Fibroblast of lung (primary cell): ENCODE measurements at regions not wholly inside any gene's neighbourhood (a gene's known extent, or its start where the extent isn't known, plus 50 kb on each side); places are given as distances from the start of the nearest gene placed in this dataset.

ENCODE experiments used
- DNase-seq, 2 donors: peaks; one replicate each; pipeline versions ENCODE4 v3.0.0 to v3.0.0-alpha.2; 2010; ENCODE audit warnings: low read depth in 2 of 2
- H2AFZ ChIP-seq: 2 replicates; pipeline ENCODE4 v1.5.1; 2012; ENCODE audit warnings: low read length, control low read depth, inconsistent platforms
- H3K27ac ChIP-seq: 2 replicates; pipeline ENCODE4 v1.5.1; 2011; ENCODE audit warnings: low read length, control low read depth; ENCODE audit not compliant: insufficient read depth
- H3K27me3 ChIP-seq: 2 replicates; pipeline ENCODE4 v1.5.1; 2011; ENCODE audit warnings: mild to moderate bottlenecking, low read length; ENCODE audit not compliant: control insufficient read depth, insufficient read depth
- H3K36me3 ChIP-seq: 2 replicates; pipeline ENCODE4 v1.5.1; 2011; ENCODE audit warnings: low read length; ENCODE audit not compliant: control insufficient read depth, insufficient read depth
- H3K4me1 ChIP-seq: 2 replicates; pipeline ENCODE4 v1.5.1; 2011; ENCODE audit warnings: low read length; ENCODE audit not compliant: control insufficient read depth, insufficient read depth; ENCODE audit errors: extremely low read depth
- H3K4me2 ChIP-seq: 2 replicates; pipeline ENCODE4 v1.5.1; 2011; ENCODE audit warnings: low read length, control low read depth; ENCODE audit not compliant: insufficient read depth; ENCODE audit errors: extremely low read depth
- H3K4me3 ChIP-seq, 4 experiments: fragments of 200-600 bp in 1 of 4; sonication (generic) in 1 of 4; replicated peaks in 1 of 4; 2 replicates each; pipeline ENCODE4 v1.5.1; 2011 to 2016; ENCODE audit warnings: low read length in 4 of 4, low read depth in 3 of 4, mild to moderate bottlenecking in 3 of 4, control low read depth in 2 of 4, inconsistent platforms in 1 of 4, mixed read lengths in 1 of 4; ENCODE audit not compliant: insufficient read depth in 1 of 4; ENCODE audit errors: control extremely low read depth in 1 of 4
- H3K79me2 ChIP-seq: 2 replicates; pipeline ENCODE4 v1.5.1; 2012; ENCODE audit warnings: mild to moderate bottlenecking, low read length, inconsistent platforms; ENCODE audit not compliant: control insufficient read depth, insufficient read depth
- H3K9ac ChIP-seq: 2 replicates; pipeline ENCODE4 v1.5.1; 2011; ENCODE audit warnings: mild to moderate bottlenecking, low read length, control low read depth; ENCODE audit not compliant: insufficient read depth
- H3K9me3 ChIP-seq: 2 replicates; pipeline ENCODE4 v1.5.1; 2012; ENCODE audit warnings: low read depth, low read length; ENCODE audit not compliant: control insufficient read depth, insufficient read depth
- H4K20me1 ChIP-seq: 2 replicates; pipeline ENCODE4 v1.5.1; 2011; ENCODE audit warnings: low read length; ENCODE audit not compliant: control insufficient read depth, insufficient read depth; ENCODE audit errors: extremely low read depth
- EZH2 ChIP-seq: IDR thresholded peaks from 2 replicates; pipeline ENCODE4 v1.5.1; 2012; ENCODE audit warnings: low read length, control low read depth, mild to moderate bottlenecking; ENCODE audit errors: missing control alignments
- TF ChIP-seq, protein P1 (sequence below), 2 donors: IDR thresholded peaks in 1 of 2; conservative IDR thresholded peaks in 1 of 2; 1 replicate in 1 of 2; 2 replicates in 1 of 2; pipeline ENCODE4 v1.5.1; 2011 to 2012; ENCODE audit warnings: low read length in 2 of 2, control low read depth in 1 of 2, inconsistent platforms in 1 of 2, low read depth in 1 of 2, mild to moderate bottlenecking in 1 of 2

DNA sequence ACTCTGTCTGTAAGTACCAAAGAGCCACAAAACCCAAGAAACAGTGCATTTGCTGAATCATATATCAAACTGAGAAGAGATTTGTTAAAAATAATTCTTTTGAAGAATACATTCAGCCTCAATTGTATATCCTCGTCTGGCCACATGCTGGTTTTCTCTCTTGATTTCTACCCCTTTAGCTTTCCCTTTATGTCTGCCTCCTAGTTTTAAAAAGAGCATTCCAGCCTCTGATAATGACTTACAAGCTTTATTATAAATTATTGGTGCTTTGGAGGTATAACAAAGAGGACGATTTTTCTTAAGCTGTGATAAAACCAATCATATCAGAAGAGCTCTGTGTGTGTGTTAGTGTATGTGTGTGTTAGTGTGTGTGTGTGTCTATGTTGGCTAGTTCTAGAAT, 70.4 kb upstream of the ROBO2 start:
- TF ChIP-seq EZH2 = no peak
- TF ChIP-seq, protein P1, sequence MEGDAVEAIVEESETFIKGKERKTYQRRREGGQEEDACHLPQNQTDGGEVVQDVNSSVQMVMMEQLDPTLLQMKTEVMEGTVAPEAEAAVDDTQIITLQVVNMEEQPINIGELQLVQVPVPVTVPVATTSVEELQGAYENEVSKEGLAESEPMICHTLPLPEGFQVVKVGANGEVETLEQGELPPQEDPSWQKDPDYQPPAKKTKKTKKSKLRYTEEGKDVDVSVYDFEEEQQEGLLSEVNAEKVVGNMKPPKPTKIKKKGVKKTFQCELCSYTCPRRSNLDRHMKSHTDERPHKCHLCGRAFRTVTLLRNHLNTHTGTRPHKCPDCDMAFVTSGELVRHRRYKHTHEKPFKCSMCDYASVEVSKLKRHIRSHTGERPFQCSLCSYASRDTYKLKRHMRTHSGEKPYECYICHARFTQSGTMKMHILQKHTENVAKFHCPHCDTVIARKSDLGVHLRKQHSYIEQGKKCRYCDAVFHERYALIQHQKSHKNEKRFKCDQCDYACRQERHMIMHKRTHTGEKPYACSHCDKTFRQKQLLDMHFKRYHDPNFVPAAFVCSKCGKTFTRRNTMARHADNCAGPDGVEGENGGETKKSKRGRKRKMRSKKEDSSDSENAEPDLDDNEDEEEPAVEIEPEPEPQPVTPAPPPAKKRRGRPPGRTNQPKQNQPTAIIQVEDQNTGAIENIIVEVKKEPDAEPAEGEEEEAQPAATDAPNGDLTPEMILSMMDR (conservative IDR thresholded peaks at IDR 0.05 in 1 of 2, IDR thresholded peaks at IDR 0.05 in 1 of 2; ENCODE audit: low read depth in 1 of 2, low read length in 2 of 2) = no peak
- no peaks in the 10 kb centered on the region for H3K27me3 ChIP-seq

DNA sequence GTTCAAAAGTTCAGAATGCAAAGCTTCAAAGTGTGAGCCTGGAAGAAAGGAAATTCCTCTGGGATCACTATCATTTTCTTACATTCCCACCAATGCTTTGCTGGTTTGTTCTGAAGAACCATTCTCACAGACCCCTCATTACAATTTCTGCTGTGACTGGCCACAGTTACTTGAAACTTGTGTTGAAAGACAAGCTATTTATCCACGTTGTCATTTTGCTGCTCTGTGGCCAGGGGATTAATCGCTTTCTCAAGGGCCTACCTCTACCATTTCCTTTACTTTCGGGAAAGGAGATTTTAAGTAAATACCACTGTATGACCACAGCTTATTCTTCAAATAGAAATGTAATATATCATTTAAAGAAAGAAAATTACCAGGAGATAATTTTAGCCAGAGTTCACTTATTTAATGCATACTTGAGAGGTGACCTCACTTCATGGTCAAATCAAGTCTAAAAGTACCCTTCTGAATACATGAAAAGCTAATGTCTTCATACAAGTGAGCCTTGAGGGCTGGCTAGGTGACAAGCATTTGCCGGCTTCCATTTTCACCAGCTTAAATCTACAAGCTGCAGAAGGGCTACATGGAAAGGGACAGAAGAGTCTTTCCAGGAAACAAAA, 69.8 kb upstream of the ROBO2 start:
- no peak overlapping the region for H3K4me2 ChIP-seq

More for the DNA sequence above, 70.4 kb upstream of the ROBO2 start:
- Histone ChIP-seq H3K9ac (no peak overlapping the region), H3K4me2 (no peak overlapping the region), H3K36me3 (no peaks in the 10 kb centered on the region), H3K9me3 (no peaks in the 10 kb centered on the region), H3K79me2 (no peaks in the 10 kb centered on the region), H2AFZ (no peak overlapping the region), H3K4me3 (no peak overlapping the region), H4K20me1 (no peaks in the 10 kb centered on the region), H3K27ac (no peak overlapping the region), H3K4me1 (no peaks in the 10 kb centered on the region)
- no peak for DNase-seq

GRCh38 chr3:76972624-76973296, 67.1 kb upstream of the ROBO2 start:
- no peak overlapping the region for H2AFZ ChIP-seq
- no peak overlapping the region for H3K4me3 ChIP-seq
- DNase-seq = no peak

More for the DNA sequence above, 69.8 kb upstream of the ROBO2 start:
- Histone ChIP-seq H3K27me3 (no peaks in the 10 kb centered on the region), H3K36me3 (no peaks in the 10 kb centered on the region), H4K20me1 (no peaks in the 10 kb centered on the region), H3K4me3 (no peak overlapping the region), H3K27ac (no peak overlapping the region), H3K79me2 (no peaks in the 10 kb centered on the region), H3K9me3 (no peaks in the 10 kb centered on the region), H3K4me1 (no peaks in the 10 kb centered on the region), H3K9ac (no peak overlapping the region), H2AFZ (no peak overlapping the region)
- no peak for TF ChIP-seq EZH2
- TF ChIP-seq, protein P1 (conservative IDR thresholded peaks at IDR 0.05 in 1 of 2, IDR thresholded peaks at IDR 0.05 in 1 of 2; ENCODE audit: low read depth in 1 of 2, low read length in 2 of 2) = no peak
- DNase-seq = peak in 1 of 2 donors; percentile 62

More at GRCh38 chr3:76972624-76973296, 67.1 kb upstream of the ROBO2 start:
- H3K27me3 ChIP-seq = no peaks in the 10 kb centered on the region
- TF ChIP-seq, protein P1 (conservative IDR thresholded peaks at IDR 0.05 in 1 of 2, IDR thresholded peaks at IDR 0.05 in 1 of 2; ENCODE audit: low read depth in 1 of 2, low read length in 2 of 2) = no peak
- no peak for TF ChIP-seq EZH2
- no peaks in the 10 kb centered on the region for H3K79me2 ChIP-seq
- no peaks in the 10 kb centered on the region for H4K20me1 ChIP-seq
- no peak overlapping the region for H3K4me2 ChIP-seq
- no peaks in the 10 kb centered on the region for H3K36me3 ChIP-seq
- H3K4me1 ChIP-seq = no peaks in the 10 kb centered on the region
- H3K27ac ChIP-seq = no peak overlapping the region
- no peak overlapping the region for H3K9ac ChIP-seq
- H3K9me3 ChIP-seq = no peaks in the 10 kb centered on the region
